NB4 (cell line): ENCODE measurements at regions not wholly inside any gene's neighbourhood (a gene's known extent, or its start where the extent isn't known, plus 50 kb on each side); places are given as distances from the start of the nearest gene placed in this dataset.
A peak's percentile ranks its signal among the peaks of the same experiment; 100 is the strongest.

Experiments used
- DNase-seq: peaks from one replicate; pipeline ENCODE4 v3.0.0; 2010; ENCODE audit warnings: low read depth
- H3K4me3 ChIP-seq: one replicate; pipeline ENCODE4 v1.5.1; 2011; ENCODE audit warnings: mild to moderate bottlenecking, low read depth, low read length, moderate library complexity
- CTCF ChIP-seq: IDR thresholded peaks from one replicate; pipeline ENCODE4 v1.5.1; 2012; ENCODE audit warnings: low read depth, low read length
- MYC ChIP-seq: IDR thresholded peaks from 2 replicates; pipeline ENCODE4 v1.6.1; 2011; ENCODE audit warnings: low read depth, low read length
- POLR2A ChIP-seq: IDR thresholded peaks from 2 replicates; pipeline ENCODE4 v1.6.1; 2011; ENCODE audit warnings: mild to moderate bottlenecking; ENCODE audit not compliant: insufficient read length; ENCODE audit errors: extremely low read depth
- TF ChIP-seq, protein P1 (sequence below): IDR thresholded peaks from 2 replicates; pipeline ENCODE4 v1.6.1; 2011; ENCODE audit warnings: low read depth, low read length

- H3K4me3 ChIP-seq = no peak overlapping the region
- DNase-seq = no peak
- TF ChIP-seq, protein P1, sequence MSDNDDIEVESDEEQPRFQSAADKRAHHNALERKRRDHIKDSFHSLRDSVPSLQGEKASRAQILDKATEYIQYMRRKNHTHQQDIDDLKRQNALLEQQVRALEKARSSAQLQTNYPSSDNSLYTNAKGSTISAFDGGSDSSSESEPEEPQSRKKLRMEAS = no peak
- no peak for TF ChIP-seq CTCF
- no peak for TF ChIP-seq MYC
- no peak for TF ChIP-seq POLR2A
These were observed 522.8 kb downstream of the MBD2 start for GRCh38 chr18:53701697-53702096.

DNA sequence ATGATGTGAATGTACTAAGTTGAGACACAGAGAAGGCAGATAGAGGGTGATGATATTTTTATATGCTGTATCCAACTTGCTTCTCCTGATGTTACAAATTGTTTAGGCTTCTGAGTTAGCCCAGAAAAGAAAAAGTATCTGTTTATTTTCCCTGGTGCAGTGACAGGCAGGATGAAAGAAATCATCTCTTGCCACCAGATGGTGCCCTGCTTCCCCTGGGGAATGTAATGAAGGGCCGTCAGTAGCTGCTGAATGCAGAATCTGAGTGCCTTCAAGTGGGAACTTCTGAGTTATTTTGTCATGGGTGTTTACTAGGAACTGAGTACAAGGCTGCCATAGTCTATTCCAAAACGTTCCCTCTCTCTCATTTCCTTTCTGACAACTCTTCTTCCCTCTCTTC, 525.6 kb downstream of the MBD2 start:
- DNase-seq = peak; percentile 44

GRCh38 chr18:53689886-53690285, 534.6 kb downstream of the MBD2 start:
- DNase-seq = no peak
- TF ChIP-seq, protein P1 = no peak
- TF ChIP-seq CTCF (no peak), POLR2A (no peak), MYC (no peak)
- H3K4me3 ChIP-seq = no peak overlapping the region

More for the DNA sequence above, 525.6 kb downstream of the MBD2 start:
- peak; percentile 38 for TF ChIP-seq CTCF
- TF ChIP-seq, protein P1 = no peak
- no peak overlapping the region for H3K4me3 ChIP-seq

DNA sequence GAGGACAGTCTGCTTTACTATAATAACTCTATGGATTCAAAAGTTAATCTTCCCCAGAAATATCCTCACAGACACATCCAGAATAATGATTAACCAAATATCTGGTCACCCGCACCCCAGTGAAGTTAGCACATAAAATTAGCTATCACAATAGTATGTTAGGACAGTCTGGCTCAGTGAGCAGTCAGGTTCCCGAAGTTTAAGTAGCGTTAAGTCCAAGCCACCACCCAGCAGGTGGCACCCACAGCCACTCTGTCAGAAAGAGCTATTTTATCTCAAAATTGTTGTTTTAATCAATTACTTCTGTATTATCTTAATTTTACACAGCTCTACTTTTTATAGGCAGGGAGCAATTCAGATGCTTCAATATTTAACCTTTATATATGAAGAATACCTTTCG, 537.5 kb downstream of the MBD2 start:
- no peak for TF ChIP-seq POLR2A
- TF ChIP-seq MYC = no peak
- TF ChIP-seq, protein P1 = no peak
- no peak for TF ChIP-seq CTCF
- H3K4me3 ChIP-seq = no peak overlapping the region
- DNase-seq = no peak

GRCh38 chr18:53682796-53683195, 541.7 kb downstream of the MBD2 start:
- TF ChIP-seq POLR2A (no peak), MYC (no peak), CTCF (no peak)
- TF ChIP-seq, protein P1 = no peak
- no peak overlapping the region for H3K4me3 ChIP-seq
- no peak for DNase-seq

GRCh38 chr18:53677480-53677879, 547.0 kb downstream of the MBD2 start:
- no peak for DNase-seq
- TF ChIP-seq MYC (no peak), CTCF (no peak), POLR2A (no peak)
- TF ChIP-seq, protein P1 = no peak
- H3K4me3 ChIP-seq = no peak overlapping the region
